Keratinocyte (primary cell): ENCODE measurements at regions not wholly inside any gene's neighbourhood (a gene's known extent, or its start where the extent isn't known, plus 50 kb on each side); places are given as distances from the start of the nearest gene placed in this dataset.

ENCODE experiments used
- DNase-seq: peaks from one replicate; pipeline ENCODE4 v3.0.0-alpha.2; 2011; ENCODE audit warnings: low read depth, missing footprints, low spot score
- FAIRE-seq: peaks from 2 replicates; lab custom pipeline; 2011; peaks lifted over from hg19 to GRCh38; lab: Jason Lieb, UNC
- H2AFZ ChIP-seq: 2 replicates; pipeline ENCODE4 v1.6.0; 2012; ENCODE audit warnings: low read length, control low read depth, inconsistent platforms; ENCODE audit not compliant: control insufficient read depth
- H3K27ac ChIP-seq: 2 replicates; pipeline ENCODE4 v1.5.1; 2011; ENCODE audit warnings: low read length; ENCODE audit not compliant: control insufficient read depth, insufficient read depth
- H3K27me3 ChIP-seq: 3 replicates; pipeline ENCODE4 v1.6.0; 2011; ENCODE audit warnings: low read length; ENCODE audit not compliant: control insufficient read depth, insufficient read depth; ENCODE audit errors: extremely low read depth
- H3K36me3 ChIP-seq, 2 experiments: 2 replicates in 1 of 2; 3 replicates in 1 of 2; pipeline ENCODE4 v1.5.1; 2011; ENCODE audit warnings: low read length in 2 of 2, mild to moderate bottlenecking in 1 of 2; ENCODE audit not compliant: control insufficient read depth in 2 of 2, insufficient read depth in 2 of 2; ENCODE audit errors: extremely low read depth in 1 of 2
- H3K4me1 ChIP-seq: 3 replicates; pipeline ENCODE4 v1.5.1; 2011; ENCODE audit warnings: low read length; ENCODE audit not compliant: control insufficient read depth, insufficient read depth; ENCODE audit errors: extremely low read depth
- H3K4me2 ChIP-seq: 3 replicates; pipeline ENCODE4 v1.6.0; 2011; ENCODE audit warnings: low read depth, low read length; ENCODE audit not compliant: control insufficient read depth, insufficient read depth; ENCODE audit errors: extremely low read depth
- H3K4me3 ChIP-seq, 3 experiments: fragments of 200-600 bp in 1 of 3; sonication (generic) in 1 of 3; 2 replicates in 2 of 3; 3 replicates in 1 of 3; pipeline ENCODE4 v1.5.1; 2011 to 2016; ENCODE audit warnings: low read length in 3 of 3, mild to moderate bottlenecking in 3 of 3, control low read depth in 2 of 3, inconsistent platforms in 1 of 3, low read depth in 1 of 3, mixed read lengths in 1 of 3, mixed run types in 1 of 3, moderate library complexity in 1 of 3; ENCODE audit not compliant: control insufficient read depth in 2 of 3, insufficient read depth in 2 of 3; ENCODE audit errors: extremely low read depth in 1 of 3
- H3K79me2 ChIP-seq: 2 replicates; pipeline ENCODE4 v1.6.0; 2012; ENCODE audit warnings: low read length; ENCODE audit not compliant: control insufficient read depth, insufficient read depth
- H3K9ac ChIP-seq: 3 replicates; pipeline ENCODE4 v1.6.0; 2011; ENCODE audit warnings: low read length; ENCODE audit not compliant: control insufficient read depth, insufficient read depth; ENCODE audit errors: extremely low read depth
- H3K9me1 ChIP-seq: 3 replicates; pipeline ENCODE4 v1.6.0; 2011; ENCODE audit warnings: low read length; ENCODE audit not compliant: control insufficient read depth, insufficient read depth; ENCODE audit errors: extremely low read depth
- H3K9me3 ChIP-seq: 2 replicates; pipeline ENCODE4 v1.5.1; 2012; ENCODE audit warnings: low read depth, low read length; ENCODE audit not compliant: control insufficient read depth
- H4K20me1 ChIP-seq: 3 replicates; pipeline ENCODE4 v1.6.0; 2011; ENCODE audit warnings: low read length; ENCODE audit not compliant: control insufficient read depth, insufficient read depth; ENCODE audit errors: extremely low read depth
- EZH2 ChIP-seq: IDR thresholded peaks from one replicate; pipeline ENCODE4 v1.6.1; 2012; ENCODE audit warnings: inconsistent platforms, mild to moderate bottlenecking, low read length, moderate library complexity
- dilution Hi-C: fragments of 300-500 bp; cut with MboI; formaldehyde crosslinking; loops from one replicate; pipeline ENCODE4 v1.7.0; 2020; ENCODE audit warnings: low sequenced_read_pairs; ENCODE audit not compliant: extremely low pct_ligation_motif_present
- TF ChIP-seq, protein P1 (sequence below), 3 experiments: IDR thresholded peaks in 1 of 3; conservative IDR thresholded peaks in 1 of 3; optimal IDR thresholded peaks in 1 of 3; 2 replicates in 2 of 3; 3 replicates in 1 of 3; pipeline versions ENCODE3 to v1.5.1; 2011; ENCODE audit warnings: low read length in 3 of 3, mild to moderate bottlenecking in 3 of 3, moderate library complexity in 2 of 3, control low read depth in 1 of 3, inconsistent platforms in 1 of 3; ENCODE audit not compliant: insufficient read depth in 2 of 3; ENCODE audit errors: extremely low read depth in 1 of 3

DNA sequence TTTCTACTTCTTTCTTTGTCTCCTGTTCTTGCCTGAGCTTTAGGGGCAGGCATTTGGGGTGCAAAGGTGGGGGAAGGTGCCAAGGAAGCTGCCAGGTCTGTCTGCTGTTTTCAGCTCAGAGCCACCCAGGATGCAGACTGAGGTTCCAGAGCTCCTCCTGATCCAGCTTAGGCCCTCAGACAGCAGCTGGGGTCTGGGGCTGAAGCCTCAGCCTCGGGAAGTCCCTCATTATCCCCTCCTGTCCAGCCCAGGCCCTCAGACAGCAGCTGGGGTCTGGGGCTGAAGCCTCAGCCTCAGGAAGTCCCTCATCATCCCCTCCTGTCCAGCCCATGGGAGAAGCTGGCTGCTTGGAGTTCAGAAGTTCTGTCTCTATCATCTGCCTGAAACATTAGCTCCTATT, 257.7 kb upstream of the CSF3R start:
- dilution Hi-C loops, result no loop called here
- TF ChIP-seq EZH2, result no peak
- TF ChIP-seq, protein P1, sequence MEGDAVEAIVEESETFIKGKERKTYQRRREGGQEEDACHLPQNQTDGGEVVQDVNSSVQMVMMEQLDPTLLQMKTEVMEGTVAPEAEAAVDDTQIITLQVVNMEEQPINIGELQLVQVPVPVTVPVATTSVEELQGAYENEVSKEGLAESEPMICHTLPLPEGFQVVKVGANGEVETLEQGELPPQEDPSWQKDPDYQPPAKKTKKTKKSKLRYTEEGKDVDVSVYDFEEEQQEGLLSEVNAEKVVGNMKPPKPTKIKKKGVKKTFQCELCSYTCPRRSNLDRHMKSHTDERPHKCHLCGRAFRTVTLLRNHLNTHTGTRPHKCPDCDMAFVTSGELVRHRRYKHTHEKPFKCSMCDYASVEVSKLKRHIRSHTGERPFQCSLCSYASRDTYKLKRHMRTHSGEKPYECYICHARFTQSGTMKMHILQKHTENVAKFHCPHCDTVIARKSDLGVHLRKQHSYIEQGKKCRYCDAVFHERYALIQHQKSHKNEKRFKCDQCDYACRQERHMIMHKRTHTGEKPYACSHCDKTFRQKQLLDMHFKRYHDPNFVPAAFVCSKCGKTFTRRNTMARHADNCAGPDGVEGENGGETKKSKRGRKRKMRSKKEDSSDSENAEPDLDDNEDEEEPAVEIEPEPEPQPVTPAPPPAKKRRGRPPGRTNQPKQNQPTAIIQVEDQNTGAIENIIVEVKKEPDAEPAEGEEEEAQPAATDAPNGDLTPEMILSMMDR (optimal IDR thresholded peaks at IDR 0.05 in 1 of 3, IDR thresholded peaks at IDR 0.05 in 1 of 3, conservative IDR thresholded peaks at IDR 0.05 in 1 of 3; ENCODE audit: extremely low read depth in 1 of 3, insufficient read depth in 2 of 3, low read length in 3 of 3), result no peak
- Histone ChIP-seq H2AFZ (no peak overlapping the region), H3K4me3 (no peak overlapping the region), H4K20me1 (no peaks in the 10 kb centered on the region), H3K4me2 (no peak overlapping the region), H3K27me3 (no peaks in the 10 kb centered on the region), H3K79me2 (no peaks in the 10 kb centered on the region), H3K4me1 (no peaks in the 10 kb centered on the region), H3K9me3 (no peaks in the 10 kb centered on the region), H3K36me3 (no peaks in the 10 kb centered on the region), H3K9me1 (no peaks in the 10 kb centered on the region), H3K9ac (no peak overlapping the region), H3K27ac (no peak overlapping the region)
- DNase-seq (no peak), FAIRE-seq (no peak)

DNA sequence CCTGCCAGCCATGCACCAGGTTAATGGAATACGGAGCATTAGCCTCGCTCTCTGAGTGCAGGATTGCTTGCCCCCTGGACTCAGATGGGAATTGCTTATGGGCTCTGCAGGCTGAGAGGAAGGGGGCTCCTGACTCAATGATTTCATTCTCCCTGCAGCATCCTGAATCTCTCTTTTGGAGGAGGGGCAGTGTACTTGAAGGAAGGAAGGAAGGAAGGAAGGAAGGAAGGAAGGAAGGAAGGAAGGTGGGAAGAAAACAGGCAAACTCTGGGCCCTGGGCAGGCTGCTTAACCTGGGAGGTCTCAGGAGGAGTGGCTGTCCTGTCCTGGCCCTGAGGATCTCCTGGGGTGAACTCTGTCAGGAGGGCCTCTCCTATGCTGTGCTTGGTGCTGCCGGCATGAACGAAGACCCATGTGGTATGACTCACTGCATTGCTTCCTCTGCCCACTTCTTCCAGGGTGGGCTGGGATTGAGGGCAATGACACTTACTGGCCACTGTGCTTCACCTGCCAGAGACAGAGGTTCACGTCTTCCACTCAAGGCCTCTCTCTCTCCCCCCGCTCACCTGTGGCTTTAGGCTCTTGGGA, 257.1 kb upstream of the CSF3R start:
- Histone ChIP-seq H2AFZ (no peak overlapping the region), H3K36me3 (no peaks in the 10 kb centered on the region), H3K4me3 (no peak overlapping the region), H3K9me3 (no peaks in the 10 kb centered on the region), H3K27ac (no peak overlapping the region), H3K4me1 (no peaks in the 10 kb centered on the region), H4K20me1 (no peaks in the 10 kb centered on the region), H3K9me1 (no peaks in the 10 kb centered on the region), H3K4me2 (no peak overlapping the region), H3K9ac (no peak overlapping the region), H3K79me2 (no peaks in the 10 kb centered on the region), H3K27me3 (no peaks in the 10 kb centered on the region)
- dilution Hi-C loops, result no loop called here
- FAIRE-seq (no peak), DNase-seq (no peak)
- TF ChIP-seq EZH2, result no peak
- TF ChIP-seq, protein P1 (optimal IDR thresholded peaks at IDR 0.05 in 1 of 3, IDR thresholded peaks at IDR 0.05 in 1 of 3, conservative IDR thresholded peaks at IDR 0.05 in 1 of 3; ENCODE audit: extremely low read depth in 1 of 3, insufficient read depth in 2 of 3, low read length in 3 of 3), result no peak
